GM18502 (cell line): ENCODE measurements at regions not wholly inside any gene's neighbourhood (a gene's known extent, or its start where the extent isn't known, plus 50 kb on each side); places are given as distances from the start of the nearest gene placed in this dataset.

Experiments used
- ATAC-seq: cut with Tn5 transposase; IDR thresholded peaks from one replicate; pipeline ENCODE4 v1.9.1; 2021; ENCODE audit warnings: mild to moderate bottlenecking; ENCODE audit not compliant: unreplicated experiment, poor library complexity

DNA sequence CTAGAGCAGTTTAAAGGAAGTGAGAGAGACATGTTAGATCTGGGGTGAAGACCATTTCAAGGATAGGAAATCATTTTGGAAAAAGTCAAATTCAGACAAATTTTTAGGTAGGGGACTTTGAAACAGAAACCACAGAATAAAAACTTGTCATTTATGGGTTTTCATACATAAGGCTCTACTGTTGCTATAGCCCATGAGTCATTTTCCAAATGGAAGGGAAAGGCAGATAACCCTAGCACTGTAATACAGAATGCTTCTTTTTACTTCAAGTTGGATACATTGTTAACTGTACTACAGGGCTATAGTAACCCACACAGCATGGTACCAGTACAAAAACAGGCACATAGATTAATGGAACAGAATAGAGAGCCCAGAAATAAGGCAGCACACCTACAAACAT is 455.4 kb downstream of the EBF1 start:
- ATAC-seq = no peak

DNA sequence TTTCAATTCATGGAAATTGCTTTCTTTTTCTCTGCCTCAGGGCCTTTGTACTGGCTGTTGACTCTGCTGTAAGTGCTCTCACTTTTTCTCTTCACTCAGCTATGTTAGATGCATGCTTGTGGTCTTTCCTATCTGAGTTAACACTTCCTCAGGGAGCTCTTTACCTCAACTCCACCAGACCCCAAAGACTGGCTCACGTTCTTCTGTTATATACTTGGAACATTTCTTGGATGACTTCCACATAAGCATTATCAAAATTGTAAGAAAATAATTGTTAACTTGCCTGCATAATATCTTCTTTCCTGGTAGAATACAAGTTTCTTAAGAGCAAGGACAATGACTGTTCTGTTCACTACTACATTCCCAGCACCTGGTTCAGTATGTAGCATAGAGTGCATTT is 455.9 kb downstream of the EBF1 start:
- no peak for ATAC-seq

DNA sequence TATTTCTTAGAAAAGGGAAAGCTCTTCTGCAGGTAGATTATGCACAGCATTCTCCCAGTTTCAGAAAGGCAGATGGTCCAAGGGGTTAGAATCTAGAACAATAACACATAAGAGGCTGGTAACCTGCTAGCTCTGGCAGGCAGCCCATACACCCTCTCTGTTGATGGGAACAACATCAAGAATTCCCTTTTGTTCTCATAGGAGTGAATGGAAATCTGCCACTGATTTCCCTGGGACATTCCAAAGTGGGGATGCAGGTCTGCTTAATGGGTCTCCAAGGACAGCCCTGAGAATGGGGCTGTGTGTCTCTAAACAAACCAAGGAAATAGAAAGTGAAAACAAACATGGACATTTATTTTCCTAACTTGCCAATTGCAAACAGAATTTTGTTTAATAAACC is 456.8 kb downstream of the EBF1 start:
- ATAC-seq = no peak

DNA sequence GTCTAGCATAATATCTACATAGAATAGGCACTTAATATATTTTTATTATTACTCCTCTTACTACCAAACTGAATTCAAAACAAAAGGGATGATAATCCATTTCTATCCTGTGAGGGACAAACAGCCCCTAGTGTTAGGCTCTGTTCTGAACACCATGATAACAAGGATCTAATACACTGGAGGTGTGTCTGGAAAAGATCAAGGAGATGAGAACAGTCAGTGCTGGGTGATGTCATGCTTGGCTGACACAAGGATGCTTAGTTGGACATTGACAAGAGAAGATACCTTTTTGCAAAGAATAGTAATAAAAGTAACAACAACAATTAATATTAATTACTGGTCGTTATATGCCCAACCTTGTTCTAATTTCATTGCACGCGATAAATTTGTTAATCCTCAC is 458.7 kb downstream of the EBF1 start:
- ATAC-seq = no peak

DNA sequence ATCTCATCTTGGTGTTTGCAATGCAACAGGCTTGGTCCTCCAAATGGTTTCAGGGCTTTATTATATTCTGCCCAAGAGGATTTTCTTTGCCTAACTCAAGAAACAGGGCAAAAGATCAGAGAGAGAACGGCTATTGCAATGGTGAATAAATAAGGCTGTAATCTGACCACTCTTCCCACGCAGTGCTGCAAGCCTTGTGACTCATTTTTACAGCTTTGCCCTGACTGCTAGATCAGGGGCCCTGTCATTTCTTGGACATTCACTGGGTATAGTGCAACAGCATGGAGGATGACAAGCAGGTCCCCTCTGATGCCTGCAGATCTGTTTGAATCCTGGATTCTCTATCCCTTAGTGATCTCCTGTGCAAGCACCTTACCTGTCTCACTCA is 459.1 kb downstream of the EBF1 start:
- no peak for ATAC-seq

DNA sequence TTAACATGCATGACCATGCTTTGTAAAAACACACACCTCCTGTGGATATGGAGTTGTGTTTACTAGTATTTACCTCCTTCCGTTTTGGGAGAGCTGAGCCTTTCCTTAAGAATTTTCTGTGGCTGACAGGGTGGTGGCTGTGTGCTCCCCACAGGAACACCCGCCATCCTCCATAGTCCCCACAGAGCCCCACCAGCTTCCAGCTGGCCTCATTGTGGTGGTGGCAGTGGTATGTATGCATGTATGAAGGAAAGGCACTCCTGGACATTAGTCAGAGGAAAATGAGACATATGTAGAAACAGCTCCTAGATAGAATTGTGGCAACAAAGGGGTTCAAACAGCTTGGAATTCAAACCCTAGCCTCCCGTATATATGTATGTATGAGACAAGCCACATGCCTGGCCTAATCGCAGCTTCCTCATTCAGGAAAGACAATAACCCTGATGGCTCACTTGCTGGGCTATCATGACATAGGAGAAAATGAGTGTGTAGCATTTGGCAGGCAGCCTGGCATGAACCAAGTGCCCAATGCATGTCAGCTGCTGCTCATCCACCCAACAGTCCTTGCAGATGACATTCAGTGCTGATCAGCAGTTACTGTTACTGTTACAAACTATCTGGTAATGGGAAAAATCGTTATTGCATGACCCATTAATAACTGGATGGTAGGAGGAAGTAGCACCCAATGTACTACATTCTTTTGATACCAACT is 459.7 kb downstream of the EBF1 start:
- no peak for ATAC-seq

DNA sequence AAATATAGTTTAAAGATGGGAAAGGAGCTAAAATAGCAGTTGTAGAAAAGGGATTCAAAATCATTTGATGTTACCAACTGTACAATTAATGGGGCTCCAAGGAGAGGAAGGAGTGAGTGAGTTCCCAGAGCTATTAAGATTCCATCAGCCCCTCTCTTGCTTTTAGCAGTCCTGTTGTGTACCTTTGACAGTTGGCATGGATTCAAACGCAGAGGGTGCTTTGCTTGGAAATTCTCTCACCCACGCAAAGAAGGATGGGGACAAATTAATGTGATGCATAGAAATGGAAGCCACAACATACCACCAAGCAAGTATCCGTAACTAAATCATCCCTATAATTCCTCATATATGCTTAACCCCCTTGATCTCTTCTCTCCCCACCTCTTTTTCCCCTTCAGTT is 461.3 kb downstream of the EBF1 start:
- ATAC-seq = no peak

DNA sequence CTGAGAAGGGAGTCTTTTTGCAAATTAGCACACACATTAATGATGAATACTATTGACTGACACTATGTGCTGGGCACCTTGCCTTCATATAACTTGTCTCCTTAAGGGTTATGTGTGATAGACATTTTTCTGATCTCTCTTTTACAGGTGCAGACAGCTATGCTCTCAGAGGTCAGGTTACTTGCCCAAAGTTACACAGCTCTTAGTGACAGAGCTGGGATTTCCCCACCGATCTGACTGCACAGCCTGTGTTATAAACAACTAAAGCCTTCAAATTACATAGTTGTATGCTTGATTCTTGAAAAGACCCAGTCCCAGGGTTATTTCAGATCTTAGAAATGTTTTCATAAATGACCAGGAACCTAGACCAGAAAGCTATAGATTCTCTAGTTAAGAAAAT is 462.7 kb downstream of the EBF1 start:
- ATAC-seq = no peak

DNA sequence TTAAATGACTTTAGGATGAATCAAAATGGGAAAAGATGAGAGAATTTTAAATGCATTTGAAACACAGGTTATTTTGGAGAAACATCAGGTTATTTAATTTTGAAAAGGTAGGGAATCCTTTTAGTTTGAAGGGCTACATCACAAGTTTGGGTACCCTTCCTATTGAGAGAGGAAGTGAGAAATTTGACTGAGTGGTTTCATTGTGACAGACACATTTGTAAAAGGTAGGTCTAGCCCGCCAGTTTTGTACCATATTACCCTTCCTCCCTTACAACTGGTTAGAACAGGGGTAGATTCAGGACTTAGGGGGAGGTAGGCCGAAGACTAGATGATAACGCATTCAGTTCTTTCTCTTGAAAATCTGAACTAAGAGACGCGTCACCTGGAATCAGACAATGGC is 464.2 kb downstream of the EBF1 start:
- peak; percentile 57 for ATAC-seq

DNA sequence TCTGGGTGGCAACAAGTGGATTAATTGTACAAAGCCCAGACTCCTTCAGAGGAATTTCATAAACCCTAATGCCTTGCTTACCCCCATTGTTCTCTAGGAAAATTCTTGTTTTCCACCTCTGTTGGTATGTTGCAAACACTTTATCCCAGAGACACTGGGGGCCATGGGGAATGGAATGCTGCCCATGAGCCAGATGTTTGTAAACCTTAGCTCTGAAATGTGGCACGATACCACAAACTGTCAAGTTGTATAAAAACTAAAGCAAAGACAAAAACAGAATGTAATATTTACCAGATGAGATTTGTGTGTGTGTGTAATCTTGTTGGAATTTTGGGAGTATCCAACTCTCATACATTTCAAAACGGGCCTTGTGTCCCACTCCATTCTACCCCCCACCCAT is 465.0 kb downstream of the EBF1 start:
- no peak for ATAC-seq

DNA sequence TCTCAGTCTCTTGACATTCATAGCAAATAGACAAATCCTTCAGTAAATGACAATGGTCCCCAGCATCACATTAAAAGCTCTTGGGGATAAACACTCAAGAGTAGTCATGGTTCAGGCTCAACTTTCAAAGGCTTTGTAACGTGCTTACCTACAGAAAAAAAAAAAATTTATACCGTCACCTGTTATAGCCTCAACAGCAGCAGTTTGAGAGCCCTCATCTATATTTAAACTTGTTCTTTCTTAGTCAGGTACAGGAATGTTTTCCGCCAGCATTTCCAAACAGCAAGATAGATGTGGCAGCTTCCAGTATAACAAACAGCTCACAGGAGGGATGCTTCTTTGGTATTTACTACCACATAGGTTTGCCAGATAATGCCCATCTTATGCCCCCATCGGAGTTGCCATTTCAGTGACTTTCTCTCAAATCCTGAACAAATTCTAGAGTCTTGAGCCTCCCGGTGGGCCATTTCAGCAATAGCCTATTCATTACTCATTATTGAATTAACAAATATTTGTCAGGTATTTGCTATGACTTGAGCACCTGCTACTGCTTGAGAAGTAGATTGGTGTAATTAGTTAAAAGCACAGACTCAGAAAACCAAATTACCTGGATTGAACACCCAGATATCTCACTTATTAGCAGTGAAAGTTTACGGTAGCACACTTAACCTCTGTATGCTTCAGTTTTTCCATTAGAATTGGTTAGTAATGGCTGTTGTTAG is 470.0 kb downstream of the EBF1 start:
- ATAC-seq = no peak

DNA sequence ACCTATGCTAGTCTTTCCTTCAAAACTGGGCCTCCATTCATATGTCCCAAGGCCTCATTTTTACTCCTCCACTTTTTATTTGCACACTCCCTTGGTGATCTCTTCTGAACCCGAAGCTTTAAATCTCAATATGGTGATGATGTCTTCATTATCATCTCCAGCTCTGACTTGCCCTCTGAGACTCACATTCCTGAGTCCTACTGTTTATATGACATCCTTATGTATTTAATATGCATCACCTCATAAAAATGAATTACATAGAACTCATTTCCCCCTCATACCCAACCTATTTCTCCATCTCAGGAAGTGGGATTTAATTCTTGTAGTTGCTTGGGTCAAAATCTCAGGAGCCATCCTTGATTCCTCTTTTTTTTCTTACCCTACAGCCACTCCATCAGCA is 473.0 kb downstream of the EBF1 start:
- no peak for ATAC-seq

DNA sequence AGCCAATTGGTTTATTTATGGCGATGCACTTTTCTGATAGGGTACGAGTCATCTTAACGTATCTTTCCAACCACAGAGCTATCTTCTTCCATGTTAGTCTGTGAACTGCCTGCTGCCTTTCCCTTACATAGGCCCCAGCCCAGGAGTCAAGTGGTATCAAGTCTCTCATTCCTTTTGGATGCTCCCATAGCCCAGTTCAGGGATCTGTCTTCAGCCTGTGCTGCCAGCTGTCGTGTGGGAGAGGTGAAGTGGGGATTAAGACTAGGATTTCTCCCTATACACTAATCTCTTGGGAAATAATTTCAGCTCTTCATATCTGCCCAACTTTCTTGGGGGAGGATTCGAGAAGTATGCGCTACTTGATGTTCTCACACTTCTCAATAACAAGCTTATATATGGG is 475.7 kb downstream of the EBF1 start:
- no peak for ATAC-seq

DNA sequence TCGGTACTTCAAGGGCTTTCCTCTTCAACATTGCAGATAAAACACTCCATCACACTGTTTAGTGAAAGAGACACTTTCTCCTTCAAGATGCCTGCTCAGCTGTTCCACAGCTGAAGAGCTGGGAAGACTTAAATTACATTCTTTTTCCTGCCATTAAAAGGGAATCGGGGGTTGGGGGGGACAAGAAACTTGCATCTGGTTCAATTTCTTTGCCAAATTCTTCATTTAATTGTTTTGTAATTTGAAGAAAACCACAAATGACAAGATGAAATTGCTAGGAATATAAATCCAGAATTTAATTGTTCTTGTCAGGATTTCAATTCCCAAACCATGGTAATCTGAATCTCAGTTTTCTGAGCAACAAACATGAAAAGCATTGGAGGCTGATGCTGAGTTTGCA is 478.3 kb downstream of the EBF1 start:
- no peak for ATAC-seq

DNA sequence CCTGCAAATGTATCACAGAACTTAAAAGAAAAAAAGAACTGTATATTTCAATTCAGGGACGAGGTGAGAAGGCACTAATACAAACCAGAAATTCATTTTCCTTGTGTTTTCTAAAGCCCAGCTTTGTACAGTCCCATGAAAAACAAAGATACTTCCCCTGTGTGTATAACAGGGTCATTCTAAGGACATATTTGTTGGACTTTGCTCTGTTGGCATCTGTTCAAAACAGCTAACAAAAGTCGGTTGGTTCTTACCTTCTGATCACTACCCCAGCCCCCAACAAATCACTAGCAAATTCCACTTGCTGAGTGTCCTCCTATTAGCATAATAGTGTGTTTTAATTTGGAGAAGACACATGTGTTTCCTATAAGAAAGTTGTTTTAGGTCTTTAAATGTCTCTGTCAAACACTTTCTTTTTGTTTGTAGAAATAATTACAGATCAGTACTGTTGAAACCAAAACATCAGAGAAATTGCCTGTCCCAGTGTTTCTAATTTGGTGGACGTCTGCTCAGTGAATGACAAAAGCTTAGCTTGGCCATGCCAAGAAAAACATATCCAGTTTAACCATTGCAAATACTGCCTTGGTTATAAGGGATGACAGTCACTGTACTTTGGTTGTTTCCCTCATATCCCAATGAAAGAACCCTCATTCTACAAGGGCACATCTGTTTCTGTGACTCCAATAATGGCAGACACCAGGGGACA is 480.5 kb downstream of the EBF1 start:
- ATAC-seq = no peak

DNA sequence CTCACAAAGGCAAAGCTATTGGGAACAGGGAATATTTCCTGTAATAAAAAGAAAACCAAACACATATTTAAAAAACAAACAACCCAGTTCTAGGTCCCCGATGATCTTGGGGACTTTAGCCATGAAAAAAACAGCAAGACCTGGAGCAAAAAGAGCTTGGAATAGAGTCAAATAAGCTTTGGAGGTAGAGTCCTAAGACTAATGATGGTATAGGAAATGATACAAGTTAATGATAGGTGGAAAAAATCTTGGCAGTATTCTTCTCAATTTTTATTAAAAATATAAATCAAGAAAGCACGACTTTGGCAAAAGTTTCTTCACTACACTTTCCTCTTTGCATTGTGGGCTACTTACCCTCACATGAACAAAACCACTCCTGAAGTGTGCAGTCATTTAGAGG is 481.5 kb downstream of the EBF1 start:
- no peak for ATAC-seq

DNA sequence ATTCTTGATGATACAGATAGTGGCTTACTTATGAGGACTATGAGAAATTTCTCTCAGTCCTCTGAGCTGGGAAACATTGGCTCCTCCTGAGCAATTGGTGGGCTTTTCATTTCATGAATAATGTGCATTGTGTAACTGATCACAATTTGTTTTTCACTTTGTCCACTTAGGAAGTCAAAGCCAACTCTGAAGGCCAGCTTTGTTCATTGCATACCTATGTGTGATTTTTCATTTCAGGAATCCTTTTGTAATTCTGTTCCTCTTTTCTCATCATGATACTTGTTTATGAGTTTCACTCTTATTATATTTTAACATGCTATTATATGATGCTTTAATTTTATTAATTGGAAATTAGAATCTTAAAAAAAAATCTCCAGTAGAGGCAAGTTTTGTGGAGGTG is 483.0 kb downstream of the EBF1 start:
- ATAC-seq = no peak

DNA sequence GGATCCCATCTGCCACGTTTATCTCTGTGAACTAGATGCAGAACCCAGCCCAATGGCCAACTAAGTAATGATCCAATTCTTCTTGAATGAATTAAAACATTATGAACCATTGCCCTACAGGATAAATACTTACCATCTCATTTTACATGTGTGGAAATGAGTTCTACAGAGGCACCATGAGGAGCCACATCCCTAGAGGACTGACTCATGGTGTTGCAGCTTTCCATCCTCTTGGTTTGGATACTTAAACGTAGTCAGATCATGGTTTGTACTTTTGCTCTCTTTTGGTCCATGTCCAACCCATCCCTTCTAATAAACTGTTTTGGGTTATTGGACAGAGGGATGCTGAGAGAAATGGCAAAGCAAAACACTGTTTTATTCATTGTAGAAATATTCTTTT is 484.8 kb downstream of the EBF1 start:
- no peak for ATAC-seq

DNA sequence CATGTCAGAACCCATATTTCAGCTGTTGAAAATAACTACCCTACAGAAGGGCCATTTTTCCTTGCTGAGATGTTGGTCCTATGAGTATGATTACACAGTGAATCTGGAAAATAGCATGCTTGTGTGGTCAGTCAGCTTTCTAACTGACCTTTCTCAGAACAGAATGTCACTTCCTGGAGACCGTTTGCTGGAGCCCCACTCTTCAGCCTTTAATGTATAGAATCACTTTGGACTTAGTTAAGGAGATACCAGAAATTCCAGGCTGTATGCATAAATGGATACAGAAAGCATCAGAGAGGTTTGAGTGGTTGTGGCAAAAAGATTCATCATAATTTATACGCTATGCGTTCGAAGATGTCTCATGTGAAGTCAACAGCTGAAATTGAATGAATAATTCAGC is 488.1 kb downstream of the EBF1 start:
- no peak for ATAC-seq

DNA sequence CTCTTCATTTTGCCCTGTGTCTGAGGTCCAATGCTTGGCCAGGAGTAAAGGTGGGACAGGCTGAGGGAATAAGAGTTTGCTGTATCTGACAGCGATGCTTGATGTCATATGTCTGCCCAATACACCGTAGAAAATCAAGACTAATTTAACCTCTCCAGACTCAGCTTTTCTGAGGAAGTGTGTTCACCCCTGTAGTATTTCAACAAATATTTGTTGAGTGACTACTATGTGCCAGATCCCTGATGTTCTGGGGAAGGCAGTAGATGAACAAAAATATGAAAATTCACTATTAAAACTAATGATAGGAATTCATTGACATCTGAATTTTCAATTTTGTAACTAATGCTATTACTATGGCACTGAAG is 489.7 kb downstream of the EBF1 start:
- ATAC-seq = no peak

DNA sequence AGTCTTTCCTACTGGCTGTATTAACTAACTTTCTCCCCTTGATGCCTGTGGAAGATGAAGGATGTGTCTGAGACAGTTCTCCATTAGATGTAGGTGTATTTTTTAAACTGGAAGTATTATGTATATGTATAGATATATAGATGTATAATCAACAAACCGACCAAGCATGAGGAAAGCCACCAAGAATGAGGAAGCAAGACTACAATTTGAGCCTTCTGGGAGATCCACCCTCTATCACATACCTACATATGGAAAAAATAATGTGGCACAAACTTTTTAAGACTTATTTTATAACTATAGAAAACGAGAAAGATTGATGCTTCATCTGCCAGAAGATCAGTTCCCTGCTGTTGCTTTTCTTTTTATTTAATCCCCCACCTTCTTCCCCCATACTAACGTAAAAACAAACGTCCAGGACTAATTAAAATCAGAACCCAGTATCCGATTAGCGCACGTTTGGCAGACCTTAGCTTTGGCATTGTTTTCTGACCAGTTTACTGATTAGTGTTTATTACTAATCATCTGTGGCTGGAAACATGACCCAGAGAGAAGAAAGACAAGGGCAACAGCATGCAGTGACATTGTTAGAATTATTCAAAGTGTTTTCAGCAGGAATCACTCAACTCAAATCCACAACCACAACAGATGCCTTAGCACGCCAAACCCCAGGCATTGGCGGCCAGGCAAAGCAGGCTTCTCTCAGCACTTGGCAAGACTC is 490.2 kb downstream of the EBF1 start:
- ATAC-seq = no peak
